ENCODE measurements at regions not wholly inside any gene's neighbourhood (a gene's known extent, or its start where the extent isn't known, plus 50 kb on each side); places are given as distances from the start of the nearest gene placed in this dataset.
"Not testable (repeated sequence)": the region's sequence is repeated elsewhere in the genome, so short reads cannot be mapped to it uniquely, and the experiment has no call there.

DNA sequence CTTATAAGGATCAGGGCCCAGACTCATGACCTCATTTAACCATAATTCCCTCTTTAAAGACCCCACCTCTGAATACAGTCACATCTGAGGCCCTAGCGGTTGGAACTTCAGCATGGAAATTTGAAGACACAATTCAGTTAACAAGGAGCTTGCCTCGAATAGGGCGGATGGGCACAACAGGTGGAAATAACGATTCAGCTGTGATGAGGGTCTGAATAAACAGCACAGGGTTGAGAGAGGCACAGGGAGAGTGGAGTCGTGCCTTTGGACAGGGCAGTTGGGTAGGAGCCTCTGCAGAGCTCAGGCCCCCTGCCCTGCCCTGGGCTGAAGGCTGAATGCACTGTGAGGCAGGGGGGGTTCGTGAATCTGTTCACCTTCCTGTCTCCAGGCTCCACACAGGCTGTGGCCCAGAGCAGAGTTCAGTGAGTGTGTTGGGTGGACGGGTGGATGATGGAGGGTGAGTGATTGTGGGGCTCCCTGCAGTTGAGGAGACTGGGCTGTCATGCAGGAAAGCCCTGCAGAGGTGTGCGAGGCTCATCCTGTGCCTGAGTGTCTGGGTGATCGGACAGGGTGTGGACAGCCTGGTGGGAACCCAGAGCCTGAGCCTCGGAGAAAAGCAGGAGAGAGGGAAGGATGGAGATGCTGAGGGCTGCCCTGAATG is 243.1 kb downstream of the FOXD2 start:
- DNase-seq (ENCODE audit: extremely low read depth, low read depth, low spot score), result no peak

GRCh38 chr1:47681735-47682134 is 243.9 kb downstream of the FOXD2 start:
- DNase-seq (ENCODE audit: extremely low read depth, low read depth, low spot score), result no peak

- no peak for DNase-seq (ENCODE audit: extremely low read depth, low read depth, low spot score)
Observed at GRCh38 chr1:47682198-47682597, 244.4 kb downstream of the FOXD2 start.

GRCh38 chr1:47682786-47683350 is 245.0 kb downstream of the FOXD2 start:
- DNase-seq (ENCODE audit: extremely low read depth, low read depth, low spot score), result no peak

DNA sequence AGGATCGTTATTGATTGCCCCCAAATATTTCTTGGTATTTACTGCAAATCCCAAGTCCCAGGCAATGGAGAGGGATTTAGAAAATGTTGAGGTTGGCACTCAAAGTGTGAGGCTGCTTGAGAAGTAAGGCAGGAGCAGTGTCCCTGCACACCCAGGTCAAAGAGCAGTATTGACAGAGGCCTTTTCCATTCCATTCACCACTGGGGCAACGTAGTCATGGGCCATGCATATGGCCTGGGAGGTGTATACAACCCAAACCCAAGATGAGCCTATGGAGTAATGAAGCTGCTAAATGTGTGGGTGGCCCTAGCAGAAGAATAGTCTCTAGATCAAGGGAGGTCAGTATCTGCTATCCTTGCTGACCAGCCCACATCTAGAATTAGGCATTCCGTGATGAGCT is 245.6 kb downstream of the FOXD2 start:
- DNase-seq (ENCODE audit: extremely low read depth, low read depth, low spot score), result no peak

GRCh38 chr1:47684518-47684917 is 246.7 kb downstream of the FOXD2 start:
- DNase-seq (ENCODE audit: extremely low read depth, low read depth, low spot score), result no peak

- DNase-seq (ENCODE audit: extremely low read depth, low read depth, low spot score), result no peak
Observed at GRCh38 chr1:47684964-47685762, 247.3 kb downstream of the FOXD2 start.

GRCh38 chr1:47685763-47686066 is 247.9 kb downstream of the FOXD2 start:
- no peak for DNase-seq (ENCODE audit: extremely low read depth, low read depth, low spot score)

- no peak for DNase-seq (ENCODE audit: extremely low read depth, low read depth, low spot score)
Observed at GRCh38 chr1:47686731-47687630, 249.1 kb downstream of the FOXD2 start.

DNA sequence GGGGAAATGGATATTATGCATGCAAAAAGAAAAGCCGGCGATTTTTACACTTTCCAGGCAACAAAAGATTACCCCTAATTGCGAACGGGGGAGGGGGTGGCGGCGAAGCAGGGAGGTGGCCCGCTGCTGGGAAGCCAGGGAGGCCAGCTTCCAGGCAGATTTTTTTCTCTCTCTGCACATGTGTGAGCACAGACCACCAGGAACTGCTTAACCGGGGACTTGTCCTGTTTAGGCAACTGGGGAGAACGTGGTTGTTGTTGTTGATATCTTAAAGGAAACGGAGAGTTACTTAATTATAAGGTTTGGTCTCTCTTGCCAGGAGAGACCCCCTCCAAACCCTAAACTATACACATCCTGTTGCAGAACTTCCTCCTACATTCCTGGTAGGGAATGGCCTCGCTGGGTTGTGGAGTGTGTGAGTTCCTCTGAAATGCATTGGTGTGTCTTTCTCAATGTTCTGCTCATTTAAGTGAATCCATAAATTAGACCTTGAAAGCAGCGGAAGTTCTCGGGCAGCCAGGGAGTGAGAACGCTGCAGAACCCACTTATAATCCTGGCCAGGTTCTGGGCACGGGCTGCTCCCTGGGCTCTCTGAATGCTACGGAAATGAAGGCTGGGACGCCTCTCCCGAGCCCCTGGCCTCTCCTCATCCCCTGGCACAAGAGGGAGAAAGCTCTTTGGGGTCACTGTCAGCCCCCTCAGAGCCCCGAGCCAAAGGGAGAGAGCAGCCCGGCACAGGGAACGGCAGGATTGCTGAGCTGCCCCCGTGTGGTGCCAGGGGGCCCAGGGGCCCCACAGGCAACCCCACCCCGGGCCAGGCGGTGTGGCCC is 250.0 kb downstream of the FOXD2 start:
- no peak for DNase-seq (ENCODE audit: extremely low read depth, low read depth, low spot score)

DNA sequence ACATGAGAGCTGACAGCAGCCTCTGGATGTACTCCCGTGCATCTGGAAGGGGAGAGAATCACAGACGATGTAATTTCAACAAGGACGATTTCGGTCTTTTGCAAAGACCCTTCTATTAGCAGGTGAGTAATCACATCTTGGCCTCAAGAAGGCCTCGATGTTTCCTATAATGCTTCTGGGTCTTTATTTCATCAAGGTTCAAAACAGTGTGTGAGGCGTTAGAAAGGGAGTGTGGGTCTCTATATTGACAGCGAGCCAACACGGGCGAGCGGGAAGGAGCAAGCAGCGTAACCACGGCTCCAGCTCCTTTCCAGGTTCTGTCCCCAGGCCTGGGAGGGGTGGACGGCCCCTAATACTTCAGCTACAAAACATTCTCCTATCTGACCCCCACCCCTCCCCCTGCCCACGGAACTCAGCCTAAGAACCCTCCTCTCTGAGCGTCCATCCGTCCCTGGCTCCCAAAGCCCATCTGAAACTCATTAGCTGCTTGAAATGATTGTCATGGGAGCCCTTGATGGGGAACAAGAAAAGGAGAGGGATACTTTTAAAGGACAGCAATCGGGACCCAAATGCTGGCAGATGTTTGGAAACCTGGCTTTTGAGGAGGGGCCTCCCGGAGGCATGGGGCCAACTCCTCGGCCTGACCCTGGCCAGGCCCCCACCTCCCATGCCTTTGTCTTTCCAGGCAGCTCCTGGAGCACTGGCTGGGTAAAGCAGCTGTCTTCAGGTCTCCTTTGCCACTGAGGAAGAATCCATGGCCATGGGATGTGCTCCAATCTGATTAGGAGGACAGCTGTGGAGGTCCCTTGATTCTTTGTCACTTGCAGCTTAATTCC is 250.8 kb downstream of the FOXD2 start:
- no peak for DNase-seq (ENCODE audit: extremely low read depth, low read depth, low spot score)

GRCh38 chr1:47689894-47690293 is 252.1 kb downstream of the FOXD2 start:
- DNase-seq (ENCODE audit: extremely low read depth, low read depth, low spot score), result no peak

- no peak for DNase-seq (ENCODE audit: extremely low read depth, low read depth, low spot score)
Observed at GRCh38 chr1:47690341-47691250, 252.8 kb downstream of the FOXD2 start.

DNA sequence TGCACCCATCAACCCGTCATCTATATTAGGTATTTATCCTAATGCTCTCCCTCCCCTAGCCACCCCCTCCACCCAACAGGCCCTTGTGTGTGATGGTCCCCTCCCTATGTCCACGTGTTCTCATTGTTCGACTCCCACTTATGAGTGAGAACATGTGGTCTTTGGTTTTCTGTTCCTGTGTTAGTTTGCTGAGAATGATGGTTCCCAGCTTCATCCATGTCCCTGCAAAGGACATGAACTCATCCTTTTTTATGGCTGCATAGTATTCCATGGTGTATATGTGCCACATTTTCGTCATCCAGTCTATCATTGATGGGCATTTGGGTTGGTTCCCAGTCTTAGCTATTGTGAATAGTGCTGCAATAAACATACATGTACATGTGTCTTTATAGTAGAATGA is 253.4 kb downstream of the FOXD2 start:
- not testable (repeated sequence) for DNase-seq (ENCODE audit: extremely low read depth, low read depth, low spot score)

DNA sequence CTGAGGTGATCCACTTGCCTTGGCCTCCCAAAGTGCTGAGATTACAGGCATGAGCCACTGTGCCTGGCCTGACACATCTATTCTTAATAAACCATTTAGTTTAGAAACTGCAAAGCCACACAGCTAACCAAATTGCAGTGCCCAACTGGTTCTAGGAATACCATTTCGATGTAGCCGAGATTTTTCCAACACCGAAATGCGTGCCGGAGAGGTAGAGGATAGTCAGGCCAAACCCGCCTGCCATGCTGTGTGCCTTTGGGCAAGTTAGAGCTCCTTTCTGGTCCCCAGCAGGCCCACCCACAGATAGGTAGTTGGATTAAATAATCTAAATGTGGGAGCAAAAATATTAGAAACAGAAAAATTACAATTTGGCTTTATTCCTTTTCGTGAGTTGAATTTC is 254.4 kb downstream of the FOXD2 start:
- no peak for DNase-seq (ENCODE audit: extremely low read depth, low read depth, low spot score)

- no peak for DNase-seq (ENCODE audit: extremely low read depth, low read depth, low spot score)
Observed at GRCh38 chr1:47693115-47693514, 255.3 kb downstream of the FOXD2 start.

DNA sequence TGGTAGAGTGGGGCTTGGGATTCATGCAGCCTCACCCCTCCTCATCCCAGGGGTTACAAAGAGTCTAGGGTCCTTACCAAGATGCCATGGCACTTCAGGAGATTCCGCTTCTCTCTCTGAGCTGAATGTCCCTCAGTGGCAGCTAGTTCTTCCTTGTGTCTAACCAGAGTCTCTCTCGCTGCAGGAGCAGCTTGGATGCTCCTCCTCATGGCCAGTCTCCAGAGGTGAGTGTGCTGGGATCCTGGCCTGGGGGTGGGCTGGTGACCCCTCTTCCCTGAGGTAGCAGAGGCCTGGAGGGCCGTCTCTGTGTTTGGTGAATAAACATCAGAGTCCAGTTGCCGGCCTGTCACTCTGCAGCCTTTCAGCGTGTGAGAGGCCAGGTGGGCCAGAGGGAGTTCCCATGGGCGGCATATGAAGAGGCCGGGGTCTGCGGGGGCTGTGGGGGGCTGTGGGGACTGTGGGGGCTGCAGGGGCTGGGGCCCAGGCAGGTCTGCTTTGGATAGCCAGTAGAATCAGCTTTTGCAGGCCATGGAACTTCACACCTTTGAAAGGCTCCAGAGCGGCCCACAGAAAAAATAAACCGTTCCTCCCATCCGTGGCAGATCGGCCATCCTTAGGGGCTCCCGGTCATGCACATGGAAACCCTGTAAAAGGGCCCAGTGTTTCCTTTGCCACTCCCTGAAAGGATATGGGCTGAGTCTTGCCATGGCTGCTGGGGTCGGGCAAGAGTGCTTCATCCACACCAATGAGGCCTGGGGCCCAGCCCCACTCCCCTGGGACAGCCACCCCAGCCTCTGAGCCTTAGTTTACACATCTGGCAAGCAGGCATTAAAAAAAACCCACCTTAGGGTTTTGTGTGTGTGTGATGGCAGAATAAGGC is 256.4 kb downstream of the FOXD2 start:
- no peak for DNase-seq (ENCODE audit: extremely low read depth, low read depth, low spot score)

GRCh38 chr1:47696404-47696736 is 258.5 kb downstream of the FOXD2 start:
- DNase-seq (ENCODE audit: extremely low read depth, low read depth, low spot score), result no peak
